ENCODE measurements at regions not wholly inside any gene's neighbourhood (a gene's known extent, or its start where the extent isn't known, plus 50 kb on each side); places are given as distances from the start of the nearest gene placed in this dataset.
A peak's percentile ranks its signal among the peaks of the same experiment; 100 is the strongest.

GRCh38 chr20:17825252-17825959, 125.6 kb downstream of the BANF2 start:
- no peaks in the 10 kb centered on the region for H4K20me1 ChIP-seq (ENCODE audit: control insufficient read depth, insufficient read depth, insufficient read length)
- no peaks in the 10 kb centered on the region for H3K79me1 ChIP-seq (ENCODE audit: insufficient read depth, low read depth, low read length, poor library complexity, severe bottlenecking)
- no peak overlapping the region for H2AK5ac ChIP-seq (ENCODE audit: insufficient read length, low read length)
- no peak overlapping the region for H4K5ac ChIP-seq (ENCODE audit: insufficient read length, low read depth, low read length)
- H2AFZ ChIP-seq (ENCODE audit: low read length) = no peak overlapping the region
- no peaks in the 10 kb centered on the region for H3K79me2 ChIP-seq (ENCODE audit: insufficient read depth, low read length)
- no peaks in the 10 kb centered on the region for H3K9me3 ChIP-seq (ENCODE audit: control insufficient read depth, low read depth, low read length)
- H3K4ac ChIP-seq (ENCODE audit: low read depth, low read length) = no peak overlapping the region
- H2BK20ac ChIP-seq (ENCODE audit: low read depth, low read length, poor library complexity, severe bottlenecking) = no peak overlapping the region
- no peak overlapping the region for H3K4me2 ChIP-seq (ENCODE audit: insufficient read depth, insufficient read length, low read length)
- H2BK5ac ChIP-seq (ENCODE audit: insufficient read length, low read length) = no peak overlapping the region
- no peak for DNase-seq
- no peak overlapping the region for H3K9ac ChIP-seq (ENCODE audit: extremely low read depth, insufficient read length, low read length)
- Mint-ChIP-seq H3K4me3 (no peak overlapping the region), H3K27ac (peak overlapping the region in 2 of 3 experiments; percentile 23 to 62; a peak in 1 of 7 replicates), H3K27me3 (ENCODE audit: low read depth) (peaks cover 2% of the 10 kb centered on the region), H3K9me3 (no peaks in the 10 kb centered on the region; a peak in 1 of 5 replicates), H3K36me3 (ENCODE audit: insufficient read depth in 1 of 3, low read depth in 3 of 3) (no peaks in the 10 kb centered on the region), H3K4me1 (peaks cover 32 to 39% of the 10 kb centered on the region in 2 experiments)
- no peak overlapping the region for H2BK15ac ChIP-seq (ENCODE audit: low read depth, low read length)
- no peaks in the 10 kb centered on the region; the same call in 1 of the 2 replicates for H3K4me1 ChIP-seq (ENCODE audit: insufficient read depth, low read length)
- no peak overlapping the region for H2BK12ac ChIP-seq (ENCODE audit: insufficient read length, low read depth, low read length)
- no peak overlapping the region for H4K8ac ChIP-seq (replicated peaks; ENCODE audit: insufficient read length, low read depth, low read length)
- no peak overlapping the region; the same call in 1 of the 2 replicates for H3K14ac ChIP-seq (ENCODE audit: insufficient read depth, low read length)
- TF ChIP-seq, protein P1, sequence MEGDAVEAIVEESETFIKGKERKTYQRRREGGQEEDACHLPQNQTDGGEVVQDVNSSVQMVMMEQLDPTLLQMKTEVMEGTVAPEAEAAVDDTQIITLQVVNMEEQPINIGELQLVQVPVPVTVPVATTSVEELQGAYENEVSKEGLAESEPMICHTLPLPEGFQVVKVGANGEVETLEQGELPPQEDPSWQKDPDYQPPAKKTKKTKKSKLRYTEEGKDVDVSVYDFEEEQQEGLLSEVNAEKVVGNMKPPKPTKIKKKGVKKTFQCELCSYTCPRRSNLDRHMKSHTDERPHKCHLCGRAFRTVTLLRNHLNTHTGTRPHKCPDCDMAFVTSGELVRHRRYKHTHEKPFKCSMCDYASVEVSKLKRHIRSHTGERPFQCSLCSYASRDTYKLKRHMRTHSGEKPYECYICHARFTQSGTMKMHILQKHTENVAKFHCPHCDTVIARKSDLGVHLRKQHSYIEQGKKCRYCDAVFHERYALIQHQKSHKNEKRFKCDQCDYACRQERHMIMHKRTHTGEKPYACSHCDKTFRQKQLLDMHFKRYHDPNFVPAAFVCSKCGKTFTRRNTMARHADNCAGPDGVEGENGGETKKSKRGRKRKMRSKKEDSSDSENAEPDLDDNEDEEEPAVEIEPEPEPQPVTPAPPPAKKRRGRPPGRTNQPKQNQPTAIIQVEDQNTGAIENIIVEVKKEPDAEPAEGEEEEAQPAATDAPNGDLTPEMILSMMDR (conservative IDR thresholded peaks at IDR 0.05) = no peak
- H3K56ac ChIP-seq (ENCODE audit: insufficient read length, low read depth, low read length) = no peak overlapping the region
- no peaks in the 10 kb centered on the region for H3K23me2 ChIP-seq (ENCODE audit: insufficient read length, low read depth, low read length, poor library complexity, severe bottlenecking)
- no peak overlapping the region for H4K91ac ChIP-seq (ENCODE audit: insufficient read length, low read depth, low read length)
- no peak overlapping the region for H3K18ac ChIP-seq (ENCODE audit: insufficient read length, low read depth, low read length)
- H2BK120ac ChIP-seq (ENCODE audit: low read depth, low read length, poor library complexity, severe bottlenecking) = no peak overlapping the region
- H3T11ph ChIP-seq (ENCODE audit: low read length) = no peak overlapping the region
- H3K23ac ChIP-seq (ENCODE audit: insufficient read length, low read depth, low read length) = no peak overlapping the region
- H3K27me3 ChIP-seq (ENCODE audit: insufficient read depth, low read length) = no peaks in the 10 kb centered on the region
- no CpG with 5 or more reads among the region's 15 CpGs for WGBS (ENCODE audit: extremely low coverage, insufficient read length, low lambda C conversion rate)
- no peak overlapping the region for H3K27ac ChIP-seq (ENCODE audit: insufficient read length, low read depth, low read length)

Data from H9 (cell line).